ENCODE measurements at regions not wholly inside any gene's neighbourhood (a gene's known extent, or its start where the extent isn't known, plus 50 kb on each side); places are given as distances from the start of the nearest gene placed in this dataset.

GRCh38 chr5:173835131-173835530 lies 53.0 kb upstream of the CPEB4 start:
- TF ChIP-seq, protein P1, sequence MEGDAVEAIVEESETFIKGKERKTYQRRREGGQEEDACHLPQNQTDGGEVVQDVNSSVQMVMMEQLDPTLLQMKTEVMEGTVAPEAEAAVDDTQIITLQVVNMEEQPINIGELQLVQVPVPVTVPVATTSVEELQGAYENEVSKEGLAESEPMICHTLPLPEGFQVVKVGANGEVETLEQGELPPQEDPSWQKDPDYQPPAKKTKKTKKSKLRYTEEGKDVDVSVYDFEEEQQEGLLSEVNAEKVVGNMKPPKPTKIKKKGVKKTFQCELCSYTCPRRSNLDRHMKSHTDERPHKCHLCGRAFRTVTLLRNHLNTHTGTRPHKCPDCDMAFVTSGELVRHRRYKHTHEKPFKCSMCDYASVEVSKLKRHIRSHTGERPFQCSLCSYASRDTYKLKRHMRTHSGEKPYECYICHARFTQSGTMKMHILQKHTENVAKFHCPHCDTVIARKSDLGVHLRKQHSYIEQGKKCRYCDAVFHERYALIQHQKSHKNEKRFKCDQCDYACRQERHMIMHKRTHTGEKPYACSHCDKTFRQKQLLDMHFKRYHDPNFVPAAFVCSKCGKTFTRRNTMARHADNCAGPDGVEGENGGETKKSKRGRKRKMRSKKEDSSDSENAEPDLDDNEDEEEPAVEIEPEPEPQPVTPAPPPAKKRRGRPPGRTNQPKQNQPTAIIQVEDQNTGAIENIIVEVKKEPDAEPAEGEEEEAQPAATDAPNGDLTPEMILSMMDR (IDR thresholded peaks at IDR 0.05; ENCODE audit: low read depth, low read length, missing input control), result no peak
- no peak for TF ChIP-seq RXRA (IDR thresholded peaks at IDR 0.05)
- TF ChIP-seq JUND (IDR thresholded peaks at IDR 0.05), result no peak
- TF ChIP-seq RAD21 (IDR thresholded peaks at IDR 0.05), result no peak
- no peak for TF ChIP-seq HNF4G (IDR thresholded peaks at IDR 0.05)
- TF ChIP-seq, protein P2, sequence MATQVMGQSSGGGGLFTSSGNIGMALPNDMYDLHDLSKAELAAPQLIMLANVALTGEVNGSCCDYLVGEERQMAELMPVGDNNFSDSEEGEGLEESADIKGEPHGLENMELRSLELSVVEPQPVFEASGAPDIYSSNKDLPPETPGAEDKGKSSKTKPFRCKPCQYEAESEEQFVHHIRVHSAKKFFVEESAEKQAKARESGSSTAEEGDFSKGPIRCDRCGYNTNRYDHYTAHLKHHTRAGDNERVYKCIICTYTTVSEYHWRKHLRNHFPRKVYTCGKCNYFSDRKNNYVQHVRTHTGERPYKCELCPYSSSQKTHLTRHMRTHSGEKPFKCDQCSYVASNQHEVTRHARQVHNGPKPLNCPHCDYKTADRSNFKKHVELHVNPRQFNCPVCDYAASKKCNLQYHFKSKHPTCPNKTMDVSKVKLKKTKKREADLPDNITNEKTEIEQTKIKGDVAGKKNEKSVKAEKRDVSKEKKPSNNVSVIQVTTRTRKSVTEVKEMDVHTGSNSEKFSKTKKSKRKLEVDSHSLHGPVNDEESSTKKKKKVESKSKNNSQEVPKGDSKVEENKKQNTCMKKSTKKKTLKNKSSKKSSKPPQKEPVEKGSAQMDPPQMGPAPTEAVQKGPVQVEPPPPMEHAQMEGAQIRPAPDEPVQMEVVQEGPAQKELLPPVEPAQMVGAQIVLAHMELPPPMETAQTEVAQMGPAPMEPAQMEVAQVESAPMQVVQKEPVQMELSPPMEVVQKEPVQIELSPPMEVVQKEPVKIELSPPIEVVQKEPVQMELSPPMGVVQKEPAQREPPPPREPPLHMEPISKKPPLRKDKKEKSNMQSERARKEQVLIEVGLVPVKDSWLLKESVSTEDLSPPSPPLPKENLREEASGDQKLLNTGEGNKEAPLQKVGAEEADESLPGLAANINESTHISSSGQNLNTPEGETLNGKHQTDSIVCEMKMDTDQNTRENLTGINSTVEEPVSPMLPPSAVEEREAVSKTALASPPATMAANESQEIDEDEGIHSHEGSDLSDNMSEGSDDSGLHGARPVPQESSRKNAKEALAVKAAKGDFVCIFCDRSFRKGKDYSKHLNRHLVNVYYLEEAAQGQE (IDR thresholded peaks at IDR 0.05), result no peak
- no peak for TF ChIP-seq YY1 (IDR thresholded peaks at IDR 0.05)

Data from liver (tissue), 3 donors.